NCI-H2107 treated with DMSO at 0.1 percent for 48 hours (cell line): ENCODE measurements at regions not wholly inside any gene's neighbourhood (a gene's known extent, or its start where the extent isn't known, plus 50 kb on each side); places are given as distances from the start of the nearest gene placed in this dataset.

Experiments
- DNase-seq: peaks from one replicate; lab custom pipeline; 2025; ENCODE audit not compliant: unreplicated experiment; lab: John Stamatoyannopoulos, UW

DNA sequence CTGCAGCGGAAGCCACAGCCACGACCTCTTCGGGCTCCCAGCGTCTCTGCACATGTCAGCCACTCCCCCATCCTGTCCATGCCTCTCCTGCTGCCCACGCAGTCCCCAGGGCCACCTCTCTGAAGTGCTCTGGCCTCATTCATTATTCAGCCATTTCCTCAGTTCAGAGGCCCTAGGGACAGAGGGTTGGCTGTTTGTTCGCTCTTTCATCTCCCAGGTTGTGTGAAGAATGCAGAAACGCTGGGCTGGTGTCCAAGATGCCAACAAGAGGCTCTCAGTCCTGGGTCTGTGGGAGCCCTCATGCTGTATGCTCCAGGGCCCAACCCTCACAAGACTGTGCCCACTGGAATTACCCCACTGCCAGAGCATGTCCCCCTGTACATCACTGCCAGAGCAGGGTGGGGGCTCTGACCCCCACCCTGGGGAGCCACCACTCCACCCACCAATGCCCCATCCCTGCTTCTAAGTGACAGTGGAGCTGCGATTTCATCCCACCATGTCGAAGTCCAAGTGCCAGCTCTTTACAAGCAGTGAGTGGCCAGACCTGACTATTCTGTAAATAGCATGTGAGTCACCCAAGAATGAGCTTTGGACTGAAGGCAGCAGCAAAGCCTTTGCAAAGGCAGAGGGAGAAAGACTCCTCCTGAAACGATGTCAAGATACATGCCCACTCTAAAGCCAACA is 209.6 kb downstream of the BUD13 start:
- no peak for DNase-seq

DNA sequence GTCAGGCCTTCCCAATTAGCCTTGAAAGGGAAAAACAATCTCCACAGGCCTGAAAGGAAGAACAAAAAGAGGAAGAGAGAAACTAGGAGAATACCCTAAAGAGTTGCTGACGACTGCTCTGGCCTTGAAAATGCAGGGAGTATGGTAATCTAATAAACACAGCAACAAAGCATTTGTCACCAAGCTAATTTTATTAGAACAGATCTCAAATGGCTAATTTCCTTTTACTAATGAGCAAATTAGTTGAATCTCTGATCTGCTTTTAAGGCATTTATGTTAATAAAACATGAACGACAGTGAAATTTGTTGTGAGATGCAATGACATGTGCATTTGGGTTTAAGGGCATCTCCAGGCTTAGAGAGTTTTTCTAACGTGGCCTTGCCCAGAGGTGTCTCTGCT is 212.2 kb downstream of the BUD13 start:
- no peak for DNase-seq

DNA sequence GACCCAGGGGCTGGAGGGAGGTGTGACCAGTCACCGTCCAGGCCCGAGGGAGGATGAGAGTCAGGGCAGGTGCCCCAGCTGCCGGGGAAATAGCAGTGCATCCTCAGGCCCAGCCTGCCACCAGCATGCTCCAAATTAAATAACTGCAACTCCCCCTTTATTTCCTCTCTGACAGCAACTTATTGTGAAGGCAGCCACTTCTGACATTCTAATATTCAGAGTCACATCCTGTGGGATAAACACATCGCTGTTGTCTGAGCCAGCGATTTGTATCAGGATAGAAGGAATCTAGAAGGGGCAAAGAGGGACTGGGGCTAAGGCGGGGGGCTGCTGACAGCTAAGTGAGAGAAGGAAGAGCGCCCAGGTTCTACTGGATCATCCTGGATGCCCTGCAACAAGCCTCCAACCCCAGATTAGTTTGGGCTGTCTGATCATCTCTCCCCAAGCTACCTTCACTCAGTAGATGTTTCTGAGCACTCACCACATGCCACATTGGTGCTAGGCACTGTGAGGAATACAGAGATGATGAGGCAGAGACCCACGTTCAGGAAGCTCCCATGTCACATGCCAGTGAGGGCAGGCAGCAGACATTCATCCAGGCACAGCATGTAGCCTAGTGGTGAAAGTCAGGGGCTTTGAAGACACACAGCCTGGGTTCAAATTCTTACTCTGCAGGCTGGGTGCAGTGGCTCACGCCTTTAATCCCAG is 214.1 kb downstream of the BUD13 start:
- no peak for DNase-seq

DNA sequence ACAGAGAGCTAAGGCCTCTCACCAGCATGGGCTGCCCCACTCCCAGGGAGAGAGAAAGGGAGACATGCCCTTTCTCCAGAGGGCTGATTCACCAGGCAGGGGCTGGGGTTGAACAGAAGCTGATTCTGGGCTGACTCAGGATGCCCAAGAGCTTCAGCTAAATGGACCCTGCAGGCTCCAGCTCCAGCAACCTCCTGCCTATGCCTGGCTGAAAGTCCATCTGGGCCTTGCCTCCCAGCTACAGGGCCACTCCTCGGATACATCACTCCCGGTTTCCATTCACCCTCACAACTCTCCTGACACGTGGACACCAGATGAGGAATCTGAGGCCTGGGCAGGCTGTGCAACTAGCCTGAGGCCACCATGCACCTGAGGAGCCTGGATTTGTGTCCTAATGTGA is 215.5 kb downstream of the BUD13 start:
- no peak for DNase-seq

DNA sequence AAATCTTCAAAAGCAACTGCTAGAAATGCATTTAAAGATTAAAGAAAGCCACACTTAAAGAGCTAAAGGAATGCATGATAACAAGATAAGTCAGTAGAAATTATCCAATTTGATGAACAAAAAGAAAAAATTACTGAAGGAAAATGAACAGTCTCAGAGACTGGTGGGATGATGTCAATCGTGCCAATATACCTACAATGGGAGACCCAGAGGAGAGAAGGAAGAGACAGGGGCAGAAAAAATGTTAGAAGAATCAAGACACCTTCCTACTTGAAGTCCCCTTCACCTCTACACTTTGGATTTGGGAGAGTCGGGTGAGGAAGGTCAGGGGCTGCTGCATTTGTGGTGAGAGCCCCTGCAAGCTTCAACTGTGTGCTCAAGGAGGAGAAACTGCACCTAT is 216.3 kb downstream of the BUD13 start:
- no peak for DNase-seq

DNA sequence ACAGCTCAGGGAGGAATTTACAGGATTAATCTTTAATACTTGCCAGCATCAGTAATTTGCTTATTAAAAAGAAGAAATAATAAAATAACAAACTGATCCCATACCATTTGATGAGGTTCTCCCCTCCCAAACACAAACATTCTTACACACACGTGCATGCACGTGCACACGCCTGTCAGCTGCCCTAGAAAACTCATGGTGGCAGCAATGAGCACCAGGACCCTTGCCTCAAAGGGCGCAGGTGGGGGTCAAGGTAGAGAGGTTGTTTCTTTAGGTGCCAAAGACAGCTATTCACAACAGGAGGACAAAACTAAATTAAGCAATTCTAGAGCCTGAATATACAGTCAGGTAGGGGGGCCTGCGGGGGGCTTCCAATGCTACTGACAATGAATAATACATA is 219.3 kb downstream of the BUD13 start:
- DNase-seq, result no peak

DNA sequence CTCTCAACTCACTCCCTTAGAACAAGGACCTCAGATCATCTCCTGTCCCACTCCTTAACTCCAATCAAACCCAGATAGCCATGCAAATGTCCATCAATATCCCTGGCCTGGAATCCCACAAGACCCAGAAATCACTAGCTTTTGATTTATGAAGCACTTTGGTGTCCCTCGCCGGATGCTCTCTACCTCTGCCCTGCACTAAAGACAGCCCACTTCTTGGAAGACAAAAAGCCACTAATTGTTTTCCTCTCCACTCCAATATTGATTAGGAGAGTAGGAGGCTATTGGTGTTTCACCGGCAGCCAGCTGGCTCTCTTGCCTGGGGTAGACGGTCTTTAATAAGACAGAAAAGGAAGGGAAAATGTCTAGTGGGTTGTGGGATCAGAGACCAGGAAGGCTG is 221.2 kb downstream of the BUD13 start:
- DNase-seq, result no peak

DNA sequence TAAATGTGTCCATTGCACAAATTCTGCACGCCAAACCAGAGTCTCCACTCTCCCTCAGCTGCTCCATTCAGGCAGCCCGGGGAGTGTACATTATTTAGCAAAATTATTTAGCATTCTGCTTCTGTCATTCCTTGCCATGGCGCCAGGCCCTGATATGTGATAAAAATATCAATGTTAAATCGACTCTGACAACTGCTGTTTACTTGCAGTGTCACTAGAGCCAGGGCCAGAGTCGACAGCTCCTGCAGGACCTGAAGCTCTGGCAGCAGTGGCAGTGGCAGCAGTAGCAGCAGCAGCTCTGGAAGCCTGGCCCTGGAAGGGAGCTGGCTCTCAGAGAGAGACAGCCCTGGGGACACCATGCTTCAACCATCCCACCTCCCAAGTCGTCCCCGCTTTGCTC is 224.5 kb downstream of the BUD13 start:
- no peak for DNase-seq

DNA sequence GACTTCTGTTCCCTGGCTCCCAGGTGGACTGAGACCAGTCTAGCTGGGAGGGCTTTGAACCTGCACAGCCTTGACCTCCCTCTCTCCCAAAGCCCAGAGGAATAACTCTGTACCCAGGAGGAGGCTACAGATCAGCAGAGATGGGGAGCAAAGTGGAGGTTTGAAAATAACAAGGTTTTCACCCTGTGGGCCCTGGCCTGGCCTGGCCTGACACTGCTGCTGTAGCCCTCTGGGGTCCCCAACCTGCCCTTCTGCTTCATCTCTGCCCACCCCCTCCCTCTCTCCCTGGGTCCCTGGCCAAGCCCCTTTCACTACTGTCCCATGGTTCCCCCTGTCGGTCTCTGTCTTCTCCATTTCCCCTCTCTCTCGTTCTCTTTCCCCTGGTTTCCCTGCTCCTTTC is 225.2 kb downstream of the BUD13 start:
- no peak for DNase-seq

DNA sequence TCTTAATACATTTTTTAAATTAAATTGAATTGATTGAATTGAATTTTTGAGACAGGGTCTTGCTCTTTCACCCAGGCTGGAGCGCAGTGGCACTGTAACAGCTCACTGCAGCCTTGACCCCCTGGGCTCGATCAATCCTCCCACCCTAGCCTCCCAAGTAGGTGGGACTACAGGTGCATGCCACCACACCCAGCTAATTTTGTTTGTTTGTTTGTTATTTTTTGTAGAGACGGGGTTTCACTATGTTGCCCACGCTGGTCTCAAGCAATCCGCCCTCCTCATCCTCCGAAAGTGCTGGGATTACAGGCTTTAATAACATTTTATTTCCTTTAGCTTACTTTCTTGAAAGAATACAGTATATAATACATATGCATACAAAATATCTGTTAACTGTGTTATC is 226.9 kb downstream of the BUD13 start:
- no peak for DNase-seq

DNA sequence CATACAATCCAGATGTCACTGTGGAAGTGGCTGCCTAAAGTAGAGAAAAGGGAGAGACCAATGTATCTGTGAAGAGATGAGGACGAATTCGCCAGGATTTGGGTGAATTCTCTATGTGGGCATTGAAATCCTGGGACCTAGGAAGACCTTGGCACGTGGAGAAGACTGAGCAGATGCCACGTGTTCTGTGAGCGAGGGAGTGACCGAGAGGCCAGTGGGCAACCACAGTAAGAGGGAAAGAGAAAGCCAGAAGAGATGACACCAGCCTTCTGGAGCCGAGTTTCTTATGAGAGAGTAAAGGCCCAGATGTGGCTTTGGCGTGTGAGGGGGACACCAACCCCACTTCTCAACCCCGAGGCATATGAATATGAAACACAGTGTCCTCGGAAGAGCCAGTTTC is 228.1 kb downstream of the BUD13 start:
- no peak for DNase-seq

DNA sequence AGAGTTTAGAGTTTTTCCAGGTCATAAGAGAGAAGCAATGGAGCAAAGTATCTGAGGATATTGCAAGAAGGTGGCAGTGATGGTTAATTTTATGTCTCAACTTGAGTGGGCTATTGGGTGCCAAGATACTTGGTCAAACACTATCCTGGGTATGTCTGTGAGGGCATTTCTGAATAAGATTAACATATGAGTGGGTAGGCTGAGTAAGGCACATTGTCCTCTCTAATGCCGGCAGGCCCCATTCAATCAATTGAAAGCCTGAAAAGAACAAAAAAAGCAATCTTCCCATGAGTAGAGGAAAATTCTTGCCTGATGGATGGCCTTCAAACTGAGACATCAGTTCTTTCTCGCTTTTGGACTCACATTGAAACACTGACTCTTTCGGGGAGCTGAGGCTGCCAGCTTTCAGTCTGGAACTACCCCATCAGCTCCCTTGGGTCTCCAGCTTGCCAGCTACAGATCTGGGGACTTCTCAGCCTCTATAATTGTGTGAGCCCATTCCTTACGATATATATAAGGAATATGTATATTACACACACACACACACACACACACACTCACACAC is 228.8 kb downstream of the BUD13 start:
- DNase-seq, result no peak

DNA sequence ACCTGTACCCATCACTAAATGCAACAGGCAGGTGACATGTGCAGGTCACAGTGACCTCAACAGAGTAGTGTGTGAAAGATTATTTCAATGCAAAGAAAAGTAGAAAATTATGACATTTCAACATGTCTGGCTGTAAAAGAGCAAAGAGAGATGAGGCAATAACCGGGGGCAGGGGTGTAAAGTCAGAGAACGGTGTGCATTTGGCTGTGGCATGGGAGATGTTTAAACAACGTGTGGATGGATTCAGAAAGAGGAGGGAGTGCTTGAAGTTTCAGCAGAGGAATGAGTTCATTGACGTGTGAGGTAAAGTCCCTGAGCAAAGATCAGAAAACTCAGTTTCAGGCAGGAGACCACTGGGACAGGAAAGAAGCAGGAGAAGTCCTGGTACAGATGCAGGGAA is 229.7 kb downstream of the BUD13 start:
- DNase-seq, result no peak

DNA sequence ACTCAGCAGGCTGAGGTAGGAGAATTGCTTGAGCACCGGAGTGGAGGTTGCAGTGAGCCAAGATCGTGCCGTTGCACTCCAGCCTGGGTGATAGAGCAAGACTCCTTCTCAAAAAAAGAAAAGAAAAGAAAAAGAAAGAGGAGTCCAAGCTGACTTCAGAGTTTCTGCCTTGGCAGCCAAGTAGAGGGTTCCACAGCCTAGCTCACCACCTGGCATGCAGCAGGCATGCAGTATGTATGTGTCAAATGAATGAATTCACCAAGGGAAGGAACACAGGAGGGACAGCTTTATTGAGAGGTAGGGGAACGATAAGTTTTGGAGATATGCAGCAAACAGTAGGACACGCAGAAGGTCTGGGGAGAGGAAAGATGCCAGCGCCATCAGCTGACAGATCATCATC is 230.4 kb downstream of the BUD13 start:
- no peak for DNase-seq

DNA sequence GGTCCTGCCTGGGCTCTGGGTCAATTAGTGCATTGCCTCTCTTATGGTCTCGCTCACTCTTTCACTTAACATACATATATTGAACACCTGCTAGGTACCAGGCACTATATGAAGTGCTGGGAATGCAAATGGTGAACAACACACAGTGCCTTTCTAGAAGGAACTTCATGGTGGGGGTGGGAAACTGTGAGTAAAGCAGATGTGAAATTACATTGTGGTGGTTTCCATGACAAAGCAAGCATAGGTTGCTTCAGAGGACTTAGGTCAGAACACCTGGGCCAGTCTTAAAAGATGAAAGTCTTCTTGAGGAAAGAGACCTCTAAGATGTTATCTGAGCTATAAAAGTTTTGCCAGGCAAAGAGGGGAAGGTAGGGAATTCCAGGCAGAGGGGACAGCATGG is 231.3 kb downstream of the BUD13 start:
- DNase-seq, result no peak

DNA sequence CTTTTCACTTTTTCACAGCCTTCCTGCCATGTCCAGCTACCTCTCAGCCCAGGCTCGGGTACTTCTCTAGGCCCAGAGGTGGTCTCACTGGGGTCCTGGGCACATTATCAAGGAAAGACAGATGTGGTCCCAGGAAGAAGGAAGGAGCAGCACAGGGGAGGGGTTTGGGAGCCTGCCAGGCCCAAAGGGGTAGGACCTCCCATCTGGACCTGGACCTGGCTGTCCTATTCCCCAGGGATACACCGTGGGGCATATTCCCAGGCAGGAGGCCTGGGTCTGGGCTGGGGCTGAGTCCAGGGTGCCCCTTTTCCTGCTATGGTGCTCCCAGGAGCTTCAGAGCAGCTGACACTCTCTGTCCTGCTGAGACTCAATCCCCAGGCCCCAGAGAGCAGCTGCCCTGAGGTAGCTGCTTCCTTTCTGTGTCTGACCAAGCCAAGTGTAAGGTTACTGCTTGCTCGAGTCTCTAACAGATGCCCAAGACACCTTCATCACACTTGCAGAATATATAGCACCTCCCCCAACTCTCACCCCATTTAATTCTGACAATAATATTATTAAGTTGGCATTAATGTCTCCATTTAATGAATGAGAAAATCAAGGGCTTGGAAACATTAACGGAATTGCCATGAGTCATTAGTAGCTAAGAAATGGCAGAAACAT is 232.0 kb downstream of the BUD13 start:
- no peak for DNase-seq

DNA sequence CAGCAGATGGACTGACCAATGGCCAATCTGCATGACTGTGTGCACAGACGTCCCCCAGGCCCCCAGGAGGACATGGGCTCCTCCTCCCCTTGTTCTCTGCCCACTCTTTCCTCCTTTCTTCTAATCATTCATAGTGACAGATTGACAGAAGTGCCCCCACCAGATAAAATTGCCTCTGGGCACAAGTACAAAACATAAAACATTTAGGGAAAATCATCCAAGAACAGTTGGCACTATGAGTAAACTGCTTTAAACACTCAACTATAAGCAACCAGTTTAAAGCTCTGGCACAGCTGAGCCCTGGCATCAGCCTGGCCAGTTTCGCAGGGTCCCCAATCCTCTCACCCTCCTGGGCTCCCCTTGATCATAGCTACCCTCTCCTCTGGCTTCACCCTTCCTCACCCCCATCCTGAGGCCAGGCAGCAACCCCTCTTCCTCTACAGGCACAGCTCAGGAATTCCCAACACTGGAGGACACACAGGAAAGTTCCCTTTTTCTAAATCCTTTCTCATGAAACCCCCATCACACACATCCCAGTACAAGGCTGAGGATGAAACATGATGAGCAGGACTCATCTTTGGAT is 232.9 kb downstream of the BUD13 start:
- no peak for DNase-seq

DNA sequence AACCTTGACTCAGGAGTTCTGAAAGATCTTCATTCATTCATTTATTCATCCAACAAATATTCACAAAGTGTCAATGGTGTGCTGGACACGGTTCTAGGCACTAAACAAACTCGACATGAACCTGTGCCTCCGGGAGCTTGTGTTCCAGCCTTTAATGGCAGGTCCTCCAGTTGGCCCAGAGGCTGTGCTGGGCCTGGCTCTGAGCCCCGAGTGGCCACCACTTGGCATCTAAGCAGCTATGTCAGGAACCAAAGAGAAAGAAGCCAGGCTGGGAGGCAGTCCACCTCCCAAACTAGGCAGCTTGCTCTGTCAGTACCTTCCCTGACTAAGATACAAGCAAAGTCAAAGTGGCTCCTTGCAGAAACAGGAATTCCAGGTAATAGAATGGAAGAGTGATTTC is 233.6 kb downstream of the BUD13 start:
- DNase-seq, result no peak

DNA sequence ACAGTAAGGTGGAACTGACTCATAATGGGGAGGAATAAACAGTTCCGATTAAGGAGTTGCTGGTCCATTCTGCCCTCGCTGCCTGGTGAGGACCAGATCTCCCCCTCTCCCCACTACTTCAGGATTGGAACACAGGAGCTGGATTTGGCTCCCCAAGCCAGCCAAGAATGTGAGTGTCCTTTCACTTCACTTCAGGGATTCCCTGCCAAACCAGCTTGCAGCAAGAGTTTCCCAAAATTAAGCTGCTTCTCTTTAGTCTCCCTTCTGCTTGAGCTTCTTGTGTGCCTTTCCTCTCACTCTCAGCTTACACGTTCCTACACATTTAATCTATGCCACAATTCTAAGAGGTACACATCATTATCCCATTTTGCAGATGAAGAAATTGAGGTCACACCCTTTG is 234.1 kb downstream of the BUD13 start:
- no peak for DNase-seq

DNA sequence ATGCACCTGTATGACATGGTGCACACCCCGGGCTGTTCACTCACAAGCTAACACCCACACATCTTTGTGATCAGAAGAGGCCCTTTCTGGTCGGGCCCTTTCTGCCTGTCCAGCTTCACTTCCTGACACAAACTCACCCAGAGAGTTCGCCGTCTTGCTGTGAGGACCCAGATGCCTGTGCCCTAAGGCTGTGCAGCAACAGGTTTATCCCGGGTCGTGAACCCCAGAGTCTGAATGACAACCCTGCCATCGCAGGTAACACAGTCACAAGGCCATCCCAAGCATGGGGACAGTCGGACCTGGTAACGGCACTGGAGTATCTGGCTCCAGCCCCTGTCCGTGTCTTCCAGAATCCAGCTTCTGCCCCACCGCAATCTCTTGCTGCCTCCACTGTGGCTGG is 235.1 kb downstream of the BUD13 start:
- no peak for DNase-seq

DNA sequence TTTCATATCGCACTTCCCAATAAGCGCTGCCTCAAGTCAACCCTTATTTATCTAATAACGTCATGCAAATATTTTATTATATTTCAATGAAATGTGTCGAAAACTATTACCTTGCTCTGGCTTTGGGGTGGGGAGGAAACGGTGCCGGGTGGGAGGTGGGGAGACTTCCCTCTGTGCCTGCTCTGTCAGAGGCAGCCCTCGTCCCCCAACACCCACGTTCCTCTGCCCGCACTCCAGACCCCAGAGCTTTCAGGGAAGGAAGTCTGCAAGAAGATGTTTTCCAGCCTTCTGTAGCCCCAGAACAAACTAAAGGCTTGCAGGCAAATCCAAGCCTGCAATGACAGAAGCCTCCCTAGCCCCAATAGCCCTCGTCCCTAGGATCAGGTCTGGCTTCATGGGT is 235.7 kb downstream of the BUD13 start:
- DNase-seq, result no peak

DNA sequence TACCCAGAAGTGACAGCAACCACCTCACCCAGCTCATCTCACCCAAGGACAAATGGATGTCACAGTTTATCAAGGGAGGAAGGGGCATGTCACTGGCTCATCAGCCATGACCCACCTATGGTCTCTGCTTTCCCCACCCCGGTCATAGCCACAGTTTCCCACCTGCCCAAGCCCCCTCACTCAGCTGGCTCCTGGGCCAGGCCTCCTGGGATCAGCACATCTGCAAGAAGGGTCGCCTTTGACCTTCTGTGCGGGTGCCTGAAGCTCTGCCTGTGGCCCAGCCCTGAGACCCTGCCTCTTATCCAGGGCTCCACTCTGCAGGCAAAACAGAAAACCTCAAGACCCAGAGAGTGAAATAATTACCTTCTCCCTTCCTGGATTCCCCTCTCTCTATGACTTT is 236.4 kb downstream of the BUD13 start:
- no peak for DNase-seq
